ENCODE measurements at regions not wholly inside any gene's neighbourhood (a gene's known extent, or its start where the extent isn't known, plus 50 kb on each side); places are given as distances from the start of the nearest gene placed in this dataset.

- no peak for TF ChIP-seq GATA2 (IDR thresholded peaks at IDR 0.05; ENCODE audit: low read depth, low read length)
- no peak for TF ChIP-seq GATA3 (IDR thresholded peaks at IDR 0.05; ENCODE audit: low read depth, low read length)
Observed at GRCh38 chr12:11542599-11542998, 106.9 kb upstream of the ETV6 start.
